GM18909 (cell line): ENCODE measurements at regions not wholly inside any gene's neighbourhood (a gene's known extent, or its start where the extent isn't known, plus 50 kb on each side); places are given as distances from the start of the nearest gene placed in this dataset.
"Not testable (repeated sequence)": the region's sequence is repeated elsewhere in the genome, so short reads cannot be mapped to it uniquely, and the experiment has no call there.

Source experiments
- ATAC-seq: cut with Tn5 transposase; IDR thresholded peaks from one replicate; pipeline ENCODE4 v1.9.1; 2021; ENCODE audit warnings: mild to moderate bottlenecking; ENCODE audit not compliant: unreplicated experiment, poor library complexity

DNA sequence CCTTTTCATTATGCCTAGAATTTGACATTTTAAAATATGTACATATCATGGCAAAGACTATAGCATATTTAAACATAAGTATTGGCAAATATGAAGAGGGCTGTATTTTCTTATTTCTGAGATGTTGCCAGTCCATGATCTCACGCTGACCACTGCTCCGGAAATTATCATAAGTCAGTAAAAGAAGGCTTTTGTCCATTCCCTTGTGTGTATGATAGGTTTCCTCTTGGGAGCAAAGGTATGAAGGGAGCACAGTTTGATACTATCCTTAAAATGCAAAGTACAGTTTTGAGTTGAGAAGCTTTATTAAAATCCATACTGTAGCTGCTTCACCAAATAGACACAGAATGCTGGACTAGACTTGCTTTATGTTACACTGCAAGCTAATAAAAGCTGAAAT lies 52.6 kb upstream of the AGA start:
- ATAC-seq: no peak

DNA sequence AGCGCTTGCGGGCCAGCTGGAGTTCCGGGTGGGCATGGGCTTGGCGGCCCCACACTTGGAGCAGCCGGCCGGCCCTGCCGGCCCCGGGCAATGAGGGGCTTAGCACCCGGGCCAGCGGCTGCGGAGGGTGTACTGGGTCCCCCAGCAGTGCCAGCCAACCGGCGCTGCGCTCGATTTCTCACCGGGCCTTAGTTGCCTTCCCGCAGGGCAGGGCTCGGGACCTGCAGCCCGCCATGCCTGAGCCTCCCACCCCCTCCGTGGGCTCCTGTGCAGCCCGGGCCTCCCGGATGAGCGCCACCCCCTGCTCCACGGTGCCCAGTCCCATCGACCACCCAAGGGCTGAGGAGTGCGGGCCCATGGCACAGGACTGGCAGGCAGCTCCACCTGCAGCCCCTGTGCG lies 53.4 kb upstream of the AGA start:
- ATAC-seq: not testable (repeated sequence)

- no peak for ATAC-seq
Measured at GRCh38 chr4:177499537-177499936, 57.3 kb upstream of the AGA start.

DNA sequence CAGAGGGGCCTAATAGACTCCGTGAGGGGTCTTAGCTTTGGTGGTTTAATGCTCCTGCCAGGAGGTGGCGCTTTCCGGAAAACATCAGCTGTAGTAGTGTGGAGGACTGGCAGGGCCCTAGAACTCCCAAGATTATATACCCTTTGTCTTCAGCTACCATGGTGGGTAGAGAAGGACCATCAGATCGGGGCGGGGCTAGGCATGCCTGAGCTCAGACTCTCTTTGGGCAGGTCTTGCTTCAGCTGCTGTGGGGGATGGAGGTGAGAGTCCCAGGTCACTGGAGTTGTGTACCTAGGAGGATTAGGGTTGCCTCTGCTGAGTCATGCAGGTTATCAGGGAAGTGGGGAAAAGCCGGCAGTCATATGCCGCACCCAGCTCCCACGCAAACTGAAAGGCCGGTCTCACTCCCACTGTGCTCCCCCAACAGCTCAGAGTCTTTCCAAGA lies 63.0 kb upstream of the AGA start:
- no peak for ATAC-seq

DNA sequence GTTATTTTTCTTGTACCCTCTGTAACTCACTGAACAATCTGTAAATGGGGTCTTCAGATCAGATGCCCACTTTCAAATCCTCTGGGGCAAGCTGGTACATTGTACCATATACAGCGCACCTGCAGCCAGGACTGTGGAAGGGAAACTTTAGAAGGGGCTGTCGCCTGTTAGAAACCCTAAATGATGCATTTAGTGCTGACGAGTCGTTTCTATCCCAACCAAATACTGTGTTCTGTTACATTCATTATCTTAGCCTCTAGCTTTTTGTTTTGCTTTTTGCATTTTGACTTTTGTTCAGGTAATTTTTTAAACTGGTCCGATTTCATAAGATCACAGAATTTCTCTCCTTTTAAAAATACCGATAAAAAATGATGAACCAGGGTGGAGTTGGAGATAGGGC lies 66.4 kb upstream of the AGA start:
- ATAC-seq: no peak

GRCh38 chr4:177509226-177509745 lies 67.0 kb upstream of the AGA start:
- no peak for ATAC-seq

- ATAC-seq: no peak
Measured at GRCh38 chr4:177511611-177512010, 69.4 kb upstream of the AGA start.

GRCh38 chr4:177512646-177513045 lies 70.4 kb upstream of the AGA start:
- no peak for ATAC-seq

- ATAC-seq: no peak
Measured at GRCh38 chr4:177517862-177518261, 75.6 kb upstream of the AGA start.

DNA sequence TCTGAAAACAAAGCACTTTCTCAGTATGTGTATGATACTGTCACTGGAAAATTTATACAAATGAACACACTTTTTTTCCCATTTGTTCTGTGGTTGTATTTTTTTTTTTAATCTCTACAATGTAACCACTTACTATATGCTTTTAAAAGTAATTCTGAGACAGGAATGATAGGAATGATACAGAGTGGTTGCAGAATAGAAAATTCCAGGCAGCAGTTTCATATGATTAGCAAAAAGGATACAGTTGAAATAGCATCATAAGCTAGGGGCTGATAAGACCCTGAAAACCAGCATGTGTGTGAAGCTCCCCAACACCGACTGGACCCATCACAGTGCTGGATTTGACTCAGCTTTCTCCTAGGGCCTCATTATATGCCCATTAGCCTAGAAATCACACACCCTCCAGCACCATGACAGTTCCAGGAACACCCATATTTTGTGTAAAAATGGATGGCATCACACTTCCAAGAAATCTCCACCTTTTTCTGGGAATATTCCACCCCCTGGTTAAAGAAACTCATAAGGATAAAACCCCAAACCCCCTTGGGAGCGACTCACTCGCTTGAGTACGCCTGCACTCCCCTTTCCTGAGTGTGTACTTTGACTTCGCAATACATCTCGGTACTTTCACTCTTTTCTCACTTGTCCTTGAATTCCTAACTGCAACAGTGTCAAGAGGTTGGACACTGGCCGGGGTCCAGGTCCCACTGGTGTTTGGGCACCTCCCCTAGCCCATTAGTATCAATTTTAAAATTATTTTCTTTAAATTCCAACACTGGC lies 77.4 kb upstream of the AGA start:
- ATAC-seq: no peak

DNA sequence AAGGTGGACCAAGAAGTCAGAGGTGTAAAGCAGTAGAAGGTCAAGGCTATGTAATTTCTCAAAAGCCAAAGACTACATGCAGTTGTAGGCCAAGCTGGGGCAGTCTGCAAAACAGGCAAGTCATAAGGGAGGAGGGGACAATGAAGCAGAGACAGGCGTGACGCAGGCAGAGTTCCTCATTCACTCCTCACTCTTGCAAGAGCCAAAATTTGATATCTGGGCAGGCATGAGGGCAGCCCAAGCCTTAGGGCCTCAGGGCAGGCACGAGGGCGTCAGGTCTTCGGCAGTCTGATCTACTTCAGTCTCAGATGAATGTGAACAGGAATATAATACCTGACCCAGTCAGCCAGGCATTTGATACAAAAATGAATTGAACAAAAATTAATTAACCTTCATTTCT lies 86.4 kb upstream of the AGA start:
- no peak for ATAC-seq

DNA sequence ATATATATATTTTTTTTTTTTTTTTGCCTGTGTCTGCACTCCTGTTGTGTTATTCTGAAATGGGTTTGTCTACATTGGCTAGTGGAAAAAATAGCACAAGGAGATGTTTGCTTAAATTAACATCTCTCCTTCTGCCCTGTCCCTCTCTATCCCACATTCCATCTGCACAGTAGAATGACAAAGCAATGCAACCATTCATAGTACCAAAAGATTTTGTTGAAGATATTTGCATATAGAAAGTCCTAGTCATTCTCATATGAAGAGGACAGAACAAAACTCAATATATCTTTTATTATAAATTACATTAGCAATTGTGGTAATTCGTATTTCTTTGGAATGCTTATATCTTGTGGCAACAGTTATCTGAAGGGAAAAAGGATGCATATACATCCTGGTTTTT lies 88.3 kb upstream of the AGA start:
- no peak for ATAC-seq

GRCh38 chr4:177532358-177532757 lies 90.1 kb upstream of the AGA start:
- no peak for ATAC-seq

- not testable (repeated sequence) for ATAC-seq
Measured at GRCh38 chr4:177534841-177535240, 92.6 kb upstream of the AGA start.

DNA sequence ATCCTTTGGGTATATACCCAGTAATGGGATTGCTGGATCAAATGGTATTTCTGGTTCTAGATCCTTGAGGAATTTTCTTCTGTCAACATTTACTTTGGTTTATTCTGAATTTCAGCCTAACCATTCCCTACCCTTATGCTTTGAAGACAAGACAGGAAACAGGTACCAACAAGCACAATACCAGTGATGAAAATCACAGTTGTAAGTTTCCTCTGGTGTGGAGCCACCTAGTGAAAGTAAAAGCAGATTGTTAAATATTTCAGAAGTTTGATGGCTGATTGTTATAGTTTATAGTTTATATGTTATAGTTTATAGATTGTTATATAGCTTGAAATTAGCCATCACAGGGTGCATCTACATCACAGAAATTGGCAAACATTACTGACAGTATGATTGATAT lies 104.5 kb upstream of the AGA start:
- no peak for ATAC-seq

GRCh38 chr4:177547985-177548384 lies 105.7 kb upstream of the AGA start:
- ATAC-seq: no peak

GRCh38 chr4:177555007-177555574 lies 112.9 kb upstream of the AGA start:
- no peak for ATAC-seq

GRCh38 chr4:177557416-177557815 lies 115.2 kb upstream of the AGA start:
- ATAC-seq: no peak

- no peak for ATAC-seq
Measured at GRCh38 chr4:177558995-177559394, 116.8 kb upstream of the AGA start.

GRCh38 chr4:177562163-177562562 lies 119.9 kb upstream of the AGA start:
- ATAC-seq: no peak

- no peak for ATAC-seq
Measured at GRCh38 chr4:177562859-177563258, 120.6 kb upstream of the AGA start.

DNA sequence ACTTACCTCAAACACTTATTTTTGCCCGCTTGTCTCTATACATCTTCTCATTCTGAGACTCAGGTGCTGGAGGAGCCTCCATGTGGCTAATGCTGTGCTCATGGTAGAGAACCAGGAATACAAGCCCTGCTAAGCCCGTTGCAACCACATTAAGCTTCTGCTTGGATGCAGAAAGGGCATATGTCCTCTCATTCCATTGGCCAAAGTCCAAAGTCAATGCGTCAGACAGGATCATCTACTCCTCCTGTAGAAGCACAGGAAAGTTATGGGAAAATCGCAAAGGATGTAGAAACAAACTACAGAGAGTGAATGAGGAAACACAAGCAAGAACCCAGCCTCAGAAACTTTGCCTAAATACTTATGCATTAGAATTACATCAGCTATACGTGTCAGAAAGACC lies 124.5 kb upstream of the AGA start:
- no peak for ATAC-seq
